ENCODE measurements at regions not wholly inside any gene's neighbourhood (a gene's known extent, or its start where the extent isn't known, plus 50 kb on each side); places are given as distances from the start of the nearest gene placed in this dataset.

DNA sequence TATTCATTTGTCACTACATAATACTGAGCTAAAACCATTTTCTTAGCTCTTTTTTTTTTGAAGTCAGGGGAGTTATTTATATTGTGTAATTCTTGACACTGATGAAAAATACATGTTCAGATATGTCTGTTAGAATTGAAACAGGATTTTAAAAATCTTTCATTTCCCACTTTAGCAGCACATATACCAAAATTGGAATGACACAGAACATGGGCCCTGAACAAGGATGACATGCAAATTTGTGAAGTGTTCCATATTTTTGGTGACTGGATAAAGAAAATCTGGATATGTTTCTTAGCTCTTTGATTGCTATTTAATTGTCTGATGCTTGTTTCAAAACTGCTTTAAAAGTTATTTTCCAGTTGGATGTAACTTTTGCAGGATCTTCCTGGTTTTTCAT, 1963.9 kb upstream of the LRRTM1 start:
- TF ChIP-seq POLR2A (IDR thresholded peaks at IDR 0.05) = no peak
- TF ChIP-seq, protein P1, sequence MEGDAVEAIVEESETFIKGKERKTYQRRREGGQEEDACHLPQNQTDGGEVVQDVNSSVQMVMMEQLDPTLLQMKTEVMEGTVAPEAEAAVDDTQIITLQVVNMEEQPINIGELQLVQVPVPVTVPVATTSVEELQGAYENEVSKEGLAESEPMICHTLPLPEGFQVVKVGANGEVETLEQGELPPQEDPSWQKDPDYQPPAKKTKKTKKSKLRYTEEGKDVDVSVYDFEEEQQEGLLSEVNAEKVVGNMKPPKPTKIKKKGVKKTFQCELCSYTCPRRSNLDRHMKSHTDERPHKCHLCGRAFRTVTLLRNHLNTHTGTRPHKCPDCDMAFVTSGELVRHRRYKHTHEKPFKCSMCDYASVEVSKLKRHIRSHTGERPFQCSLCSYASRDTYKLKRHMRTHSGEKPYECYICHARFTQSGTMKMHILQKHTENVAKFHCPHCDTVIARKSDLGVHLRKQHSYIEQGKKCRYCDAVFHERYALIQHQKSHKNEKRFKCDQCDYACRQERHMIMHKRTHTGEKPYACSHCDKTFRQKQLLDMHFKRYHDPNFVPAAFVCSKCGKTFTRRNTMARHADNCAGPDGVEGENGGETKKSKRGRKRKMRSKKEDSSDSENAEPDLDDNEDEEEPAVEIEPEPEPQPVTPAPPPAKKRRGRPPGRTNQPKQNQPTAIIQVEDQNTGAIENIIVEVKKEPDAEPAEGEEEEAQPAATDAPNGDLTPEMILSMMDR (IDR thresholded peaks at IDR 0.05) = no peak
- TF ChIP-seq EP300 (IDR thresholded peaks at IDR 0.05) = no peak
